HEK293 (cell line): ENCODE measurements at regions not wholly inside any gene's neighbourhood (a gene's known extent, or its start where the extent isn't known, plus 50 kb on each side); places are given as distances from the start of the nearest gene placed in this dataset.

ENCODE experiments used
- CTCF ChIA-PET: fragments of 350-600 bp; formaldehyde crosslinking; extraction: SDS; loops from one replicate; lab custom pipeline; 2021; ENCODE audit warnings: antibody characterized with exemption; lab: Yijun Ruan, JAX
- POLR2A ChIA-PET: fragments of 300-600 bp; formaldehyde crosslinking; extraction: SDS; loops from one replicate; lab custom pipeline; 2020; ENCODE audit warnings: antibody characterized with exemption, inconsistent platforms; lab: Yijun Ruan, JAX
- H3K27ac ChIP-seq: fragments of 200-500 bp; sonication (Bioruptor generic); 2 replicates; pipeline ENCODE4 v1.5.1; 2014; ENCODE audit warnings: low read depth, low read length, control low read depth, inconsistent platforms; ENCODE audit errors: extremely low read depth
- H3K36me3 ChIP-seq, 2 experiments: fragments of 200-500 bp in 1 of 2; sonication (Bioruptor generic) in 1 of 2; 1 replicate in 1 of 2; 2 replicates in 1 of 2; pipeline ENCODE4 v1.5.1; 2014 to 2017; ENCODE audit warnings: inconsistent platforms in 2 of 2, low read length in 2 of 2; ENCODE audit not compliant: control insufficient read depth in 2 of 2, insufficient read depth in 1 of 2
- H3K4me1 ChIP-seq: fragments of 200-500 bp; sonication (Bioruptor generic); 2 replicates; pipeline ENCODE4 v1.5.1; 2014; ENCODE audit warnings: mild to moderate bottlenecking, low read length, inconsistent platforms; ENCODE audit not compliant: control insufficient read depth, insufficient read depth
- H3K4me3 ChIP-seq: 2 replicates; pipeline ENCODE4 v1.5.1; 2011; ENCODE audit warnings: low read depth, mild to moderate bottlenecking, control low read depth, low read length, moderate library complexity
- H3K9me3 ChIP-seq: fragments of 200-500 bp; sonication (Bioruptor generic); 2 replicates; pipeline ENCODE4 v1.5.1; 2014; ENCODE audit warnings: low read depth, low read length, inconsistent platforms; ENCODE audit not compliant: control insufficient read depth, insufficient read depth
- GLIS2 ChIP-seq: fragments of 450-650 bp; formaldehyde crosslinking; IDR thresholded peaks from 2 replicates; pipeline ENCODE4 v1.5.1; 2016; ENCODE audit warnings: missing biosample characterization, missing genetic modification characterization
- SCRT2 ChIP-seq: fragments of 450-650 bp; formaldehyde crosslinking; IDR thresholded peaks from 2 replicates; pipeline ENCODE4 v1.5.1; 2016; ENCODE audit warnings: missing biosample characterization, missing genetic modification characterization
- TCF7L2 ChIP-seq: IDR thresholded peaks from 2 replicates; pipeline ENCODE4 v1.6.1; 2011; ENCODE audit warnings: low read depth, mild to moderate bottlenecking, inconsistent platforms, low read length, moderate library complexity, borderline replicate concordance
- YY1 ChIP-seq: fragments of 450-650 bp; formaldehyde crosslinking; IDR thresholded peaks from 2 replicates; pipeline ENCODE4 v1.5.1; 2018; ENCODE audit warnings: missing biosample characterization, missing genetic modification characterization
- ZBTB20 ChIP-seq: fragments of 450-650 bp; formaldehyde crosslinking; IDR thresholded peaks from 2 replicates; pipeline ENCODE4 v1.5.1; 2016; ENCODE audit warnings: missing biosample characterization, missing genetic modification characterization
- ZNF140 ChIP-seq: fragments of 450-650 bp; formaldehyde crosslinking; IDR thresholded peaks from 2 replicates; pipeline ENCODE4 v1.5.1; 2016; ENCODE audit warnings: missing biosample characterization, missing genetic modification characterization
- ZNF157 ChIP-seq: fragments of 450-650 bp; formaldehyde crosslinking; IDR thresholded peaks from 2 replicates; pipeline ENCODE4 v1.5.1; 2016; ENCODE audit warnings: missing biosample characterization, missing genetic modification characterization
- ZNF169 ChIP-seq: fragments of 450-650 bp; formaldehyde crosslinking; IDR thresholded peaks from 2 replicates; pipeline ENCODE4 v1.5.1; 2016; ENCODE audit warnings: missing biosample characterization, missing genetic modification characterization
- ZNF292 ChIP-seq: fragments of 450-650 bp; formaldehyde crosslinking; IDR thresholded peaks from 2 replicates; pipeline ENCODE4 v1.5.1; 2016; ENCODE audit warnings: low read depth, missing biosample characterization, missing genetic modification characterization, borderline replicate concordance
- ZNF37A ChIP-seq: fragments of 450-650 bp; IDR thresholded peaks from 2 replicates; pipeline ENCODE4 v1.5.1; 2018; ENCODE audit warnings: missing biosample characterization, missing genetic modification characterization
- ZNF426 ChIP-seq: fragments of 450-650 bp; formaldehyde crosslinking; IDR thresholded peaks from 2 replicates; pipeline ENCODE4 v1.5.1; 2017; ENCODE audit warnings: missing biosample characterization, missing genetic modification characterization, mild to moderate bottlenecking, inconsistent platforms, moderate library complexity
- ZNF48 ChIP-seq: fragments of 450-650 bp; formaldehyde crosslinking; IDR thresholded peaks from 2 replicates; pipeline ENCODE4 v1.5.1; 2016; ENCODE audit warnings: missing biosample characterization, missing genetic modification characterization
- ZNF548 ChIP-seq: fragments of 450-650 bp; formaldehyde crosslinking; IDR thresholded peaks from 2 replicates; pipeline ENCODE4 v1.5.1; 2016; ENCODE audit warnings: missing biosample characterization, missing genetic modification characterization
- ZNF660 ChIP-seq: fragments of 450-650 bp; IDR thresholded peaks from 2 replicates; pipeline ENCODE4 v1.5.1; 2018; ENCODE audit warnings: missing biosample characterization, mild to moderate bottlenecking, missing genetic modification characterization
- ZNF785 ChIP-seq: fragments of 450-650 bp; formaldehyde crosslinking; IDR thresholded peaks from 2 replicates; pipeline ENCODE4 v1.5.1; 2016; ENCODE audit warnings: missing biosample characterization, missing genetic modification characterization
- TF ChIP-seq, protein P1 (sequence below): fragments of 450-650 bp; formaldehyde crosslinking; IDR thresholded peaks from 2 replicates; pipeline ENCODE4 v1.5.0; 2017; ENCODE audit warnings: missing biosample characterization, missing genetic modification characterization, borderline replicate concordance
- TF ChIP-seq, protein P2 (sequence below): fragments of 450-650 bp; formaldehyde crosslinking; IDR thresholded peaks from 2 replicates; pipeline ENCODE4 v1.5.1; 2016; ENCODE audit warnings: missing biosample characterization, missing genetic modification characterization, low read depth

DNA sequence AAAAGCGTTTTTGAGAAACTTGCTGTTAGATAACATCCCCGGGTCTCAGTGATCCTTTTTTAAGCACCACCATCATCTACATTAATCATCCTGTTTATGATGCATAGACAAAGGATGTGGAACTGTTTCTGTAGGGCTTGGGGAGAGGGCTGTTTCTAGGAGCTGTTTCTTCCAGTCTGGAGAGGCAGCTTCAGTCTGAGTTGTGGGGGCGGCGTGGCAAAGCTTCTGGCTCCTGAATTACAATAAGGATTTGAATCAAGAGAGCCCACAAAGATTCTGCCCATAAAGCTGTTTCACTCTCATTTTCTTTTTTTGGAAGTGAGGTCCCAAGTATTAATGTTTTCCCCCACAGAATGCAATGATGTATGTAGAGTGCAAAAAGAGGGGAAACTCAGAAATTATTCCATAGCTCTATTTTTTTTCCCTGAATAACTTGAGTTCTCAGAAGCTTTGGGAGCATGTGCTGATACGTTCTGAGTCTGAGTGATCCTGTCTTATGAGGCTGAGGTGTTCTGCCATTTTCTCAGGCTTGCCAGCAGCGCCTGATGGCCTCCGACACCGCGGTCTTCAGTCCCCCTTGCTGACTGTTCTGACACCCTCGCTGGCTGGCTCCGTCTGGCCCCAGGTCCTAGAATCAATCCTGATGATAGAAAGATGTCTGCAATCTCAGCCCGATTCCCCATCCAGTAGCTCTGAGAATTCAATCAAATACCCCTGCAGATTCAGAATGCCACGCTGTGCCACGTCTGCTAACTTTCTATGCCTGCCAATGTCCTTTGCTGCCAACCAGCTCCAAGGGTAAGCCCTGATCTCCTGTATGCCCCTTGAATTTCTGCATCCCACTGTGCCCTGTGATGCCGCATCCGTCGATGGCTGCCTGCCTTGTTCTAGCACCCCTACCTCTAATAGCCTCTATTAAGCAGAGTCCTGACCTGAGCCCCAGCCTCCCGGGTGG, 92.4 kb upstream of the AKT3 start:
- H3K9me3 ChIP-seq = no peaks in the 10 kb centered on the region
- POLR2A ChIA-PET = no interaction called here
- no peak overlapping the region for H3K4me3 ChIP-seq
- no peak for TF ChIP-seq GLIS2
- no peak for TF ChIP-seq ZNF140 (tag by site-specific recombination)
- TF ChIP-seq, protein P1, sequence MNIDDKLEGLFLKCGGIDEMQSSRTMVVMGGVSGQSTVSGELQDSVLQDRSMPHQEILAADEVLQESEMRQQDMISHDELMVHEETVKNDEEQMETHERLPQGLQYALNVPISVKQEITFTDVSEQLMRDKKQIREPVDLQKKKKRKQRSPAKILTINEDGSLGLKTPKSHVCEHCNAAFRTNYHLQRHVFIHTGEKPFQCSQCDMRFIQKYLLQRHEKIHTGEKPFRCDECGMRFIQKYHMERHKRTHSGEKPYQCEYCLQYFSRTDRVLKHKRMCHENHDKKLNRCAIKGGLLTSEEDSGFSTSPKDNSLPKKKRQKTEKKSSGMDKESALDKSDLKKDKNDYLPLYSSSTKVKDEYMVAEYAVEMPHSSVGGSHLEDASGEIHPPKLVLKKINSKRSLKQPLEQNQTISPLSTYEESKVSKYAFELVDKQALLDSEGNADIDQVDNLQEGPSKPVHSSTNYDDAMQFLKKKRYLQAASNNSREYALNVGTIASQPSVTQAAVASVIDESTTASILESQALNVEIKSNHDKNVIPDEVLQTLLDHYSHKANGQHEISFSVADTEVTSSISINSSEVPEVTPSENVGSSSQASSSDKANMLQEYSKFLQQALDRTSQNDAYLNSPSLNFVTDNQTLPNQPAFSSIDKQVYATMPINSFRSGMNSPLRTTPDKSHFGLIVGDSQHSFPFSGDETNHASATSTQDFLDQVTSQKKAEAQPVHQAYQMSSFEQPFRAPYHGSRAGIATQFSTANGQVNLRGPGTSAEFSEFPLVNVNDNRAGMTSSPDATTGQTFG (tag by site-specific recombination) = no peak
- TF ChIP-seq TCF7L2 = no peak
- no peak for TF ChIP-seq ZNF169 (tag by site-specific recombination)
- no peak for TF ChIP-seq ZNF48 (tag by site-specific recombination)
- no peak for TF ChIP-seq ZNF548 (tag by site-specific recombination)
- TF ChIP-seq ZNF660 = no peak
- no peak for TF ChIP-seq ZNF426 (tag by site-specific recombination)
- TF ChIP-seq ZNF157 (tag by site-specific recombination) = no peak
- TF ChIP-seq, protein P2, sequence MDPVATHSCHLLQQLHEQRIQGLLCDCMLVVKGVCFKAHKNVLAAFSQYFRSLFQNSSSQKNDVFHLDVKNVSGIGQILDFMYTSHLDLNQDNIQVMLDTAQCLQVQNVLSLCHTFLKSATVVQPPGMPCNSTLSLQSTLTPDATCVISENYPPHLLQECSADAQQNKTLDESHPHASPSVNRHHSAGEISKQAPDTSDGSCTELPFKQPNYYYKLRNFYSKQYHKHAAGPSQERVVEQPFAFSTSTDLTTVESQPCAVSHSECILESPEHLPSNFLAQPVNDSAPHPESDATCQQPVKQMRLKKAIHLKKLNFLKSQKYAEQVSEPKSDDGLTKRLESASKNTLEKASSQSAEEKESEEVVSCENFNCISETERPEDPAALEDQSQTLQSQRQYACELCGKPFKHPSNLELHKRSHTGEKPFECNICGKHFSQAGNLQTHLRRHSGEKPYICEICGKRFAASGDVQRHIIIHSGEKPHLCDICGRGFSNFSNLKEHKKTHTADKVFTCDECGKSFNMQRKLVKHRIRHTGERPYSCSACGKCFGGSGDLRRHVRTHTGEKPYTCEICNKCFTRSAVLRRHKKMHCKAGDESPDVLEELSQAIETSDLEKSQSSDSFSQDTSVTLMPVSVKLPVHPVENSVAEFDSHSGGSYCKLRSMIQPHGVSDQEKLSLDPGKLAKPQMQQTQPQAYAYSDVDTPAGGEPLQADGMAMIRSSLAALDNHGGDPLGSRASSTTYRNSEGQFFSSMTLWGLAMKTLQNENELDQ (tag by site-specific recombination) = no peak
- TF ChIP-seq, all 188 proteins: peak for 0
- H3K27ac ChIP-seq = no peak overlapping the region
- H3K36me3 ChIP-seq = no peaks in the 10 kb centered on the region
- H3K4me1 ChIP-seq = no peaks in the 10 kb centered on the region
- CTCF ChIA-PET = interaction anchor here (1.4 kb wide), 1 partner anchor 9 kb away, joined by 3 read pairs; no protein-coding TSS in a partner anchor

DNA sequence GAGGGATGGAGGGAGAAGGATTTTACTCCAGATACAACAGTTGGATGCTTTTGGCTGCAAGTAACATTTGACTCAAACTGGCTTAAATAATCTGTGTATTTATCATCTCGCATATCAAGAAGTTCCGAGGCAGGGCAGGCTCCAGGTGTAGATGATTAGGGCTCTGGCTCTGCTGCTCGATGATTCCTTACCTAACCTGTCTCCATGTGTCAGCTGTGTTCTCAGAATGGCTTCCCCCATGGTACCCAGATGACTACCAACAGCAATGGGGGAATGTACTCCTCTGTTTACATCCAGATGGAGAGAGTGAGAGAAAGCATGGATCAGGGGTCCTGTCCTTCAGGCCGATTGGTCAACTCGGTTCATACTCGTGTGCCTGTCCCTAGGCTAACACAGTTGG, 90.4 kb upstream of the AKT3 start:
- Histone ChIP-seq H3K36me3 (no peaks in the 10 kb centered on the region), H3K27ac (no peak overlapping the region), H3K4me1 (no peaks in the 10 kb centered on the region), H3K9me3 (no peaks in the 10 kb centered on the region), H3K4me3 (no peak overlapping the region)
- ChIA-PET CTCF (no interaction called here), POLR2A (interaction anchor here (1.0 kb wide), 1 partner anchor 11 kb away, joined by 3 read pairs; no protein-coding TSS in a partner anchor)
- TF ChIP-seq ZNF140 (tag by site-specific recombination) = no peak
- TF ChIP-seq ZNF785 (tag by site-specific recombination) = no peak
- TF ChIP-seq ZNF292 (tag by site-specific recombination) = no peak
- TF ChIP-seq YY1 = no peak
- no peak for TF ChIP-seq SCRT2 (tag by site-specific recombination)

DNA sequence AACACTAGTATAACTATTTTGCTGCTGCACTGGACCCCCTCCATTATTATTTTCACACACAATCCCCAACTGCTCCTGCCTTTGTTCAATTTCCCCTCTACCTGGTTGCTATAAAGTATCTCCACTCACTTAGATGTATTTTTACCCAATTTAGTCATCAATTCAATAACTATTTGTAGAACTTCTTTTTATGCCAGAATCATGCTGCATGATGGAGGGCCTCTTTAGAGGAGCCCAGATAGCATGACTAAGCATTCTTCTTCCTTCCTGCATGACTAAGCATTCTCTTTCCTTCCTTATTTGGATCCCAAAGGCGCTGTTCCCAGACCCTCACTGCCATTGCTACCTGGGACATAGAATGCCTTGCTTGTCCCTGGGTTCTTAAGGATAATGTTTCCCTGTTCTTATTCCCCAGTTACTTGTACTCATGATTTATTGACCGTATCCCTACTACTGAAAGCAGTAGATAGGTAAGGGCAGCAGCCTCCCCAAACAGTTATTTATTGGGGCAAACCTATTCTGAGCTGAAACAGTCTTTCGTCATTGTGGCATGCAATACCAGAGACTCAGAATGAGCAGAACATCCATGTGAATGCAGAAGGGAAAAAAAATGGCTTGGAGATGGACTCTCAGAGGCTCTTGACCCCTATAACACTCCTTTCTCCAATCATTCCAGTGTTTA, 89.3 kb upstream of the AKT3 start:
- H3K36me3 ChIP-seq = no peaks in the 10 kb centered on the region
- H3K4me3 ChIP-seq = no peak overlapping the region
- CTCF ChIA-PET = interaction anchor here (0.5 to 1.2 kb wide), 4 partner anchors 18 to 469 kb away, joined by 3 read pairs; no protein-coding TSS in a partner anchor
- no peaks in the 10 kb centered on the region; the same call in 1 of the 2 replicates for H3K9me3 ChIP-seq
- H3K27ac ChIP-seq = no peak overlapping the region
- TF ChIP-seq ZNF37A (no peak), ZBTB20 (peak; percentile 30; the same call in 1 of the 2 replicates)
- POLR2A ChIA-PET = no interaction called here
- H3K4me1 ChIP-seq = no peaks in the 10 kb centered on the region
